Fibroblast of lung (primary cell): ENCODE measurements at regions not wholly inside any gene's neighbourhood (a gene's known extent, or its start where the extent isn't known, plus 50 kb on each side); places are given as distances from the start of the nearest gene placed in this dataset.

Source experiments
- CTCF ChIP-seq, 2 donors: IDR thresholded peaks in 1 of 2; conservative IDR thresholded peaks in 1 of 2; 1 replicate in 1 of 2; 2 replicates in 1 of 2; pipeline ENCODE4 v1.5.1; 2011 to 2012; ENCODE audit warnings: low read length in 2 of 2, control low read depth in 1 of 2, inconsistent platforms in 1 of 2, low read depth in 1 of 2, mild to moderate bottlenecking in 1 of 2
- EZH2 ChIP-seq: IDR thresholded peaks from 2 replicates; pipeline ENCODE4 v1.5.1; 2012; ENCODE audit warnings: low read length, control low read depth, mild to moderate bottlenecking; ENCODE audit errors: missing control alignments

- no peak for TF ChIP-seq CTCF (conservative IDR thresholded peaks at IDR 0.05 in 1 of 2, IDR thresholded peaks at IDR 0.05 in 1 of 2; ENCODE audit: low read depth in 1 of 2, low read length in 2 of 2)
- no peak for TF ChIP-seq EZH2
These were observed 125.3 kb downstream of the ADAMTS15 start for GRCh38 chr11:130573767-130574166.
